ENCODE measurements at regions not wholly inside any gene's neighbourhood (a gene's known extent, or its start where the extent isn't known, plus 50 kb on each side); places are given as distances from the start of the nearest gene placed in this dataset.

DNA sequence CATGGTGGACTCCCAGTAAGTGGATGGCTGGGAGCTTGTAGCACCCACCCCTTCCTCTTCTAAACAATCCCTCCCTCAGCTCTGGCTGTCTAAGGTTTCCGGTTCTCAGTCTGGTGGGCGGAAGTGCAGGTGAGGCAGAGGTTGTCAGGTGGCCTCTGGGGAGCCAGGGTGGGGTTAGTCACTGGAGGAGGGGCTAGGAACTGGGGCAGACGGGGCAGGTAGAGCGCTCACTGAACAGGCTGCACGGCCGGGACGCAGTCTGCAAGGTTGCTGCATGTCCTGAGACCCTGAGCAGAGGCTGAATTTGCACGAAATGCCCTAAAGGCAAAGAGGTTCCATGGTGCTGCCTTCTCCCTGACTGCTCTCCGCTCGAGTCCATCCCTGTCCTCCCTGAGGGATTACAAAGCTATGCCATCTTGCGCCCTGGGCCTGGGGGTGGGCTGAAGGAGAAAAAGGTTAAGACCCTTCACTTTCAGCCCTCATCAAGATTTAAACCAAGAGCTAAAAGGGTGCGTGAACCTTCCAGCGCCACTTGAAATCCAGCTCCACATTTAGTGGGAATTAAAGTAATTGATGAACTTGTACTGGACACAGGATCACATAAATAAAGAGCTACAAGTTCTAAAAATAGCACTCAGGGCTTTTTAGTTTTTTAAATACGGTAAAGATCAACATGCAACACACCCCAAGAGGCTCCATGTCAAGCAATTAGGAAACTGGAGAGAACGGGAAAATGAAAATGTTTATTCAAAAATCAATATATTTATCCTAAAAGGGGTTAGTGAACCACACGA is 62.3 kb upstream of the CTBP2 start:
- TF ChIP-seq POLR2A (IDR thresholded peaks at IDR 0.05) (no peak), POLR2AphosphoS5 (IDR thresholded peaks at IDR 0.05) (no peak), CTCF (IDR thresholded peaks at IDR 0.05 in 8 of 11, conservative IDR thresholded peaks at IDR 0.05 in 3 of 11) (no peak)
- Histone ChIP-seq H3K4me3 (no peak overlapping the region), H3K27me3 (replicated peaks in 1 of 7) (peaks cover 0 to 39% (median 0%) of the 10 kb centered on the region in 7 donors), H3K27ac (no peak overlapping the region), H3K4me1 (no peaks in the 10 kb centered on the region), H3K9me3 (peaks cover 0 to 8% (median 0%) of the 10 kb centered on the region in 8 donors), H3K36me3 (no peaks in the 10 kb centered on the region)
- DNase-seq, result no peak
- WGBS, 5 donors, result 75 to 84% (median 76%) methylated on average over 15 to 16 of the region's 16 CpGs
- intact Hi-C loops (cut with DNase I; ENCODE audit: low total_unique reads), result no loop called here

- TF ChIP-seq POLR2A (IDR thresholded peaks at IDR 0.05), result no peak
- TF ChIP-seq CTCF (IDR thresholded peaks at IDR 0.05 in 8 of 11, conservative IDR thresholded peaks at IDR 0.05 in 3 of 11), result no peak
- no peak for TF ChIP-seq POLR2AphosphoS5 (IDR thresholded peaks at IDR 0.05)
- no peak overlapping the region for H3K4me3 ChIP-seq
- intact Hi-C loops (cut with DNase I; ENCODE audit: low total_unique reads), result no loop called here
- H3K9me3 ChIP-seq, result peaks cover 0 to under 1% (median 0%) of the 10 kb centered on the region in 8 donors
- peaks cover 0 to 39% (median 0%) of the 10 kb centered on the region in 7 donors for H3K27me3 ChIP-seq (replicated peaks in 1 of 7)
- no peak for DNase-seq
- H3K27ac ChIP-seq, result no peak overlapping the region
- H3K36me3 ChIP-seq, result no peaks in the 10 kb centered on the region
- 43 to 58% (median 49%) methylated on average over 8 of the region's 8 CpGs for WGBS, 5 donors
- no peaks in the 10 kb centered on the region for H3K4me1 ChIP-seq
These were observed 61.4 kb upstream of the CTBP2 start for GRCh38 chr10:125221716-125222115.

DNA sequence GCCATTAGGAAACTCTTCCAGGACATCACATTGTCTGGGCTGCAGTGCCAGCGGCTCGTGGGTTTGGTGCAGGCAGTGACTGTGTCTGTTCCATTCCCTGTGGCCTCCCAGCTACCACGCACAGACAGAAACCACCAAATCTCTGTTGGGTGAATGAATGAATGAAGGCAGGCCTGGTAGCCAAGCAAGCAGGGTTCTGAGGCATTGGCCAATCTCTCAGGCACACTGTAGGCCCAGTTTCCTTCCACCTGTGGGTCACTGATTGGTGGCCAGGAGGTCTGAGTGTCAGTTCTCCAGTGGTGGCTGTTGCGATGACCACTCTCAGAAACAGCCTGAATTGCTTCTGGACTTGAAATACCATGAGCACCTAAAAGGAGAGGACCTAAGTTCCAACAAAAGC is 59.4 kb upstream of the CTBP2 start:
- peaks cover 0 to 39% (median 0%) of the 10 kb centered on the region in 7 donors for H3K27me3 ChIP-seq (replicated peaks in 1 of 7)
- DNase-seq, result no peak
- WGBS, 5 donors, result 81 to 92% (median 86%) methylated on average over 4 of the region's 4 CpGs
- TF ChIP-seq POLR2AphosphoS5 (IDR thresholded peaks at IDR 0.05), result no peak
- no peaks in the 10 kb centered on the region for H3K4me1 ChIP-seq
- no peaks in the 10 kb centered on the region for H3K9me3 ChIP-seq
- no peak overlapping the region for H3K27ac ChIP-seq
- no peaks in the 10 kb centered on the region for H3K36me3 ChIP-seq
- H3K4me3 ChIP-seq, result no peak overlapping the region
- intact Hi-C loops (cut with DNase I; ENCODE audit: low total_unique reads), result no loop called here

- Histone ChIP-seq H3K27ac (no peak overlapping the region), H3K9me3 (no peaks in the 10 kb centered on the region), H3K27me3 (replicated peaks in 1 of 7) (peaks cover 0 to 39% (median 0%) of the 10 kb centered on the region in 7 donors), H3K4me1 (no peaks in the 10 kb centered on the region), H3K36me3 (no peaks in the 10 kb centered on the region), H3K4me3 (no peak overlapping the region)
- intact Hi-C loops (cut with DNase I; ENCODE audit: low total_unique reads), result no loop called here
- WGBS, 5 donors, result 90 to 96% (median 92%) methylated on average over 4 of the region's 4 CpGs
- TF ChIP-seq POLR2A (IDR thresholded peaks at IDR 0.05) (no peak), CTCF (IDR thresholded peaks at IDR 0.05 in 8 of 11, conservative IDR thresholded peaks at IDR 0.05 in 3 of 11) (no peak), POLR2AphosphoS5 (IDR thresholded peaks at IDR 0.05) (no peak)
- no peak for DNase-seq
These were observed 58.6 kb upstream of the CTBP2 start for GRCh38 chr10:125218967-125219366.
